ENCODE measurements at regions not wholly inside any gene's neighbourhood (a gene's known extent, or its start where the extent isn't known, plus 50 kb on each side); places are given as distances from the start of the nearest gene placed in this dataset.

DNA sequence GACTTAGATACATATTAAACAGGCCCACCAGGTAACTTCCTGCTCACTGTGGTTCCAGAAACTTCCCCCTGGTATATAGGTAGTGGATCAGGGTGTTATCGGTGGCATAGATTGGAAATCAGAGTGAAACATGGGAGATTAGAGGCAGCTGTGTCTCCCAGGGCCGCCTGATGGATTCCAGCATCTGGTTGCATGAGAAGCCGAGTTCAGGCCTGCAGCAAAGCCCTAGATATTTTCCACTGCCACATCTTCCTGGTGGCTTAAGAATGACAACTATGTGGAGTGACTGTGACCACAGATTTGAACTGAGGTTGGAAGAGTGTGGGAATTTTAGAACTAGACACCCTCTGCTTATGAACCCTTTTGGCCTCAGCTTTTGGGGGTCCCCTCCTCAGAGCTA is 184.8 kb upstream of the NTF3 start:
- FAIRE-seq = no peak
- Histone ChIP-seq H3K9me1 (replicated peaks; ENCODE audit: control insufficient read depth, extremely low read depth, insufficient read depth, low read length) (no peaks in the 10 kb centered on the region), H3K79me2 (ENCODE audit: control insufficient read depth, insufficient read depth, low read length) (no peaks in the 10 kb centered on the region), H3K9me3 (replicated peaks; ENCODE audit: control insufficient read depth, insufficient read depth, low read length) (no peaks in the 10 kb centered on the region), H3K27ac (ENCODE audit: insufficient read depth, low read depth, low read length) (no peak overlapping the region), H3K36me3 (ENCODE audit: control insufficient read depth in 2 of 2, extremely low read depth in 1 of 2, insufficient read depth in 2 of 2, low read length in 2 of 2) (no peaks in the 10 kb centered on the region), H3K4me1 (ENCODE audit: control insufficient read depth, extremely low read depth, insufficient read depth, low read length) (no peaks in the 10 kb centered on the region), H3K4me2 (ENCODE audit: insufficient read depth, low read length) (no peak overlapping the region), H3K4me3 (replicated peaks in 1 of 3; ENCODE audit: insufficient read depth in 1 of 3, low read depth in 1 of 3, low read length in 3 of 3) (no peak overlapping the region), H2AFZ (ENCODE audit: low read depth, low read length) (no peak overlapping the region), H4K20me1 (replicated peaks; ENCODE audit: control insufficient read depth, extremely low read depth, insufficient read depth, low read length) (no peaks in the 10 kb centered on the region), H3K27me3 (ENCODE audit: control insufficient read depth in 2 of 2, insufficient read depth in 2 of 2, low read length in 2 of 2) (no peaks in the 10 kb centered on the region), H3K9ac (replicated peaks; ENCODE audit: extremely low read depth, insufficient read depth, low read length) (no peak overlapping the region)
- no TSS peak for BruUV-seq (replicated peaks)
- DNase-seq (ENCODE audit: low read depth, low spot score) = no peak
- TF ChIP-seq MYC (IDR thresholded peaks at IDR 0.05; ENCODE audit: low read depth, low read length) (no peak), GATA2 (IDR thresholded peaks at IDR 0.05; ENCODE audit: insufficient read depth, insufficient read length, low read depth, low read length) (no peak), POLR2A (IDR thresholded peaks at IDR 0.05; ENCODE audit: low read depth, low read length) (no peak), EZH2 (IDR thresholded peaks at IDR 0.05; ENCODE audit: borderline replicate concordance, low read depth, low read length, severe bottlenecking) (no peak), JUN (IDR thresholded peaks at IDR 0.05; ENCODE audit: borderline replicate concordance, insufficient read depth, insufficient read length, low read depth) (no peak), FOS (IDR thresholded peaks at IDR 0.05; ENCODE audit: borderline replicate concordance, insufficient read depth, low read length) (no peak), POLR2AphosphoS5 (IDR thresholded peaks at IDR 0.05; ENCODE audit: insufficient read depth, low read depth, low read length) (no peak)
- TF ChIP-seq, protein P1, sequence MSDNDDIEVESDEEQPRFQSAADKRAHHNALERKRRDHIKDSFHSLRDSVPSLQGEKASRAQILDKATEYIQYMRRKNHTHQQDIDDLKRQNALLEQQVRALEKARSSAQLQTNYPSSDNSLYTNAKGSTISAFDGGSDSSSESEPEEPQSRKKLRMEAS (IDR thresholded peaks at IDR 0.05; ENCODE audit: insufficient read depth, insufficient read length) = no peak
- TF ChIP-seq, protein P2, sequence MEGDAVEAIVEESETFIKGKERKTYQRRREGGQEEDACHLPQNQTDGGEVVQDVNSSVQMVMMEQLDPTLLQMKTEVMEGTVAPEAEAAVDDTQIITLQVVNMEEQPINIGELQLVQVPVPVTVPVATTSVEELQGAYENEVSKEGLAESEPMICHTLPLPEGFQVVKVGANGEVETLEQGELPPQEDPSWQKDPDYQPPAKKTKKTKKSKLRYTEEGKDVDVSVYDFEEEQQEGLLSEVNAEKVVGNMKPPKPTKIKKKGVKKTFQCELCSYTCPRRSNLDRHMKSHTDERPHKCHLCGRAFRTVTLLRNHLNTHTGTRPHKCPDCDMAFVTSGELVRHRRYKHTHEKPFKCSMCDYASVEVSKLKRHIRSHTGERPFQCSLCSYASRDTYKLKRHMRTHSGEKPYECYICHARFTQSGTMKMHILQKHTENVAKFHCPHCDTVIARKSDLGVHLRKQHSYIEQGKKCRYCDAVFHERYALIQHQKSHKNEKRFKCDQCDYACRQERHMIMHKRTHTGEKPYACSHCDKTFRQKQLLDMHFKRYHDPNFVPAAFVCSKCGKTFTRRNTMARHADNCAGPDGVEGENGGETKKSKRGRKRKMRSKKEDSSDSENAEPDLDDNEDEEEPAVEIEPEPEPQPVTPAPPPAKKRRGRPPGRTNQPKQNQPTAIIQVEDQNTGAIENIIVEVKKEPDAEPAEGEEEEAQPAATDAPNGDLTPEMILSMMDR (IDR thresholded peaks at IDR 0.05; ENCODE audit: extremely low read depth in 1 of 2, insufficient read depth in 1 of 2, low read depth in 1 of 2, low read length in 2 of 2) = no peak
- dilution Hi-C loops (cut with MboI; ENCODE audit: extremely low pct_ligation_motif_present, low sequenced_read_pairs) = no loop called here
- CTCF ChIA-PET = no interaction called here
- POLR2A ChIA-PET = no interaction called here
- intact Hi-C loops (cut with micrococcal nuclease) = no loop called here

All from endothelial cell of umbilical vein (primary cell).